HG03354 (cell line): ENCODE measurements at regions not wholly inside any gene's neighbourhood (a gene's known extent, or its start where the extent isn't known, plus 50 kb on each side); places are given as distances from the start of the nearest gene placed in this dataset.

Experiments
- ATAC-seq: cut with Tn5 transposase; IDR thresholded peaks from one replicate; pipeline ENCODE4 v1.9.1; 2021; ENCODE audit warnings: mild to moderate bottlenecking; ENCODE audit not compliant: unreplicated experiment, poor library complexity, severe bottlenecking

DNA sequence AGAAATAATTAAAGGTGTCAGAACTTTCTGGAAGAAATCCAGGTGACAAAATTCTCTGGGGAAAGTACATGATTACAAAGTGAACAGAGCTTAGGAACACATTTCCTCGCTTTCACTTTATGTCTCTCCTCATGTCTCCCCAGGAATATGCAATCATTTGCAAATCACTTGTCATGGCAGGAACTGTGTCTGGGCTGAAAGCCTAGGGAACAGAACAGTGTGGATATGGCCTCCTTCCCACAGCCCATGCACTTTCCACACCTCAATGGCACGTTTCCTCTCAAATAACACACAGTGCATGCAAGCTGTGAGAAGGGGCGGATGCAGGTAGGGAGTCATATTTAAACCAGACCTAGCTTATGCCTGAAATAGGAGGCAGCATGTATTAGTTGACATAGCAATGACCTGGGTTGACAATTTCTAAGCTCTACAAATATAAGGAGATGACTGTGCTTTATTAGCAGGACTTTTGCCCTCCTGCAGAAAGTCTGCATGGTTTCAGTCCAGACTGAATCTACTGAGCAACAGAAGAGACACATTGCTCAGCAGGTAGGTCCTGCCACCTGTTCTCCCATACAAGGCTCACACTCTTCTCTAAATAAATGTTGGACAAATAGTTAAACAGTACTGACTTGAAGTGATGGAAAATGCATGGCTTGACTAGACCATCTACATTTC lies 236.0 kb upstream of the ELAC2 start:
- ATAC-seq = no peak

DNA sequence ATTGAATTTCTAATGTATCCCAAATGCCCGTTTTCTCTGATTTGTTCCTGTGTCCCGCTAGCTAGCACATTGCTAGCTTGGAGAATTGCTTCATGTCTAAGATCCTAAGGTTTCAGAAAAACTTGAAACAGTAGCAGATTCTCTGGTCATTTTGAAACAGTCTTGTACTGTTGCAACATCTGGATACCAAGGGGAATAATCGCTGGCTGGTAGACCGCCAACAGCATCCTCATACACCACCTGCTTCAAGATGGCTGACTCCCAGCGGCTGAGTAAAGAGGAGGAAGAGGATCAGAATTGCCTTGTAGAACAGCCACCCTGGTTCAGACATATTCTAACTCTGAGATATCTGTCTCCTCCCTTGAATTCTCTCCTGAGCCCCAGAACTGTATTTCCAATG lies 226.7 kb upstream of the ELAC2 start:
- ATAC-seq = no peak

DNA sequence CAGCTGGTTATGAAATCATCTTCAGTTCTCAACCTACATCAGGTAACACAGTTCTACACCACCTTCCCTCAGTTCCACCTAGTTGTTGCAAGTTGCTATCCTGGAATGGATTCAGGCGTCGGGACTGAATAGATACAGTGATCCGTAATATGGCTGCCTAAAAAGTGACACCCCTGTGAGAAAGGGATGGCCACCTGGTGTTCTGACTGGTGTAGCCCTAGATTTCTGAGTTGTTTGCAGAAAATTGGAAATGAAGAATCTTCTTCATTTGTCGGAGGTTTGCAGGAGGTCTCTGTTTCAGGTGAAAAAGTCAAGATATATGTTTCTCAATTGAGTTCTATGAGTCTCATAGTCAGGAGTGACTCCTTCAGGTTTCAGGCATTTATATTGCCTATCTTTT lies 225.8 kb upstream of the ELAC2 start:
- no peak for ATAC-seq

DNA sequence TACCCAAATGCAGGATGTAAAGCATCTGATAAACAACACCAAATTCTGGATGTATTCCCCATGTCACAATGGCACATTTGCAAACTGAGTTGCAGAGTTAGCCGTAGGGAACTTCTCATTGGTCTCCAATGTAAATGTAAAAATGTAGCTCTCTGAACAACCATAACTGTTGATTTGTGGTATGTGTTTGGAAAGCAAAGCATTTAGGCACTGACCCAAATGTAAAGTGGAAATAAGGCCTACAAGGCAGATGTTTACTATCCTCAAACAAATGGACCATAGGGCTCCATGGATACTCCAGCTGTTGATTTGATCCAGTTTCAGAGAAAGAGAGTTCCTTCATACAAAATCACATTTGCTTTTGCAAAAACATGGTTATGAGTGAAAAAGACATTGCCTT lies 223.0 kb upstream of the ELAC2 start:
- no peak for ATAC-seq

DNA sequence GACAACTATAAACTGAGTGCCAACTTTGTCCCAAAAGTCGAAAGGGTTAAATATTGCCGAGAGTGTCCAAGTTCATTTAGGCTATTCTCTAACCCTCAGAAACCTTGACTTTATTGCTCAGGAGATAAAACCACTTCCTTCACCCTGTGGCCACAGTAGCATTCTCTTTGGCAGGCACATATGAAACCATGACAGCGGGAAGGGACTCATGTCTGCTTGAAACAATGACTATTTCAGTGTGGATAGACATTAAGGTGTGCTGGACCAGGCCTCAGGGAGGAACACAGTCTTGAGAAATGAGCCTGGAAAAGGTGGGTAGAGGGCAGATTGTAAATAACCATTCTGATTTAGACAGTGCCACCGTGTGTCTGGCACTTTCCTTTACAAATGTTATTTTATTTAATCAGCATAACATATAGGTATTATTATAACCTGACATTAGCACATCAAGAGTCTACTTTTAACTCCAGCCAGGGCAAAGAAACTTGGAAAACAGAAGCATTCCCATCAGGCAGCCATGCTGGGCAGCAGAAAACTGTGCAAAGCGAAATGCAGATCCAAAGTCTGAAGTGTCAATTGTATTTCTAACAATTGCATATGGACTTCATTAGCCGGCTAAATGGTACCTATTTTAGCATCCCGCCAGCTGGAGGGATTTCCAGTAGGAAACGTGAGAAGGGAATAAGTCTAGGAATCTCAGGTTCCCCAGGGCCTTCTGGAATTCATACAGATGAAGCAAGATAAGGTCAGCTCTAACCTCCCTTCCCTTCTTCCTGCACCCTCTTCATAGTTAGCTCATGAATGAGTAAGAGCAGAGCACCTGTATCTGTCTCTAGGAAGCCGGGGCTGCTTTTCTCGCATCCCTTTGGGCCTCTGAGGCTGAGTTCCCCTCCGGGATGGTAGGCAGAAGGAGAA lies 212.8 kb upstream of the ELAC2 start:
- ATAC-seq = no peak

DNA sequence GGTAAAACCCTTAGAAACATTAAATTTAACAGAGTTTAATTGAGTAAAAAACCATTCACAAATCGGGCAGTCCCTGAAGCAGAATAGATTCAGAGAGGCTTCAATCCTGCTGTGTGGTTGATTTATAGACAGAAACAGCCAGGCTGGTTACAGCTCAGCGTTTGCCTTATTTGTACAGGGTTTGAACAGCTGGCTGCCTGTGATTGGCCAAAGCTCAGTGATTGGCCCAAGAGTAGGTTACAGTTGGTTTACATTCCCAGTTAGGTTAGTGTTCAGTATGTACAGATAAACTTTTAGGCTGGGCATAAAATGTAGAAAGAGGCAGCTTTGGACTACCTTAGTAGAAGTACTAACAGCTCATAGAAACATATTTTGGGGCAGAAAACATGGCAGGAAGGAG lies 210.4 kb upstream of the ELAC2 start:
- no peak for ATAC-seq

DNA sequence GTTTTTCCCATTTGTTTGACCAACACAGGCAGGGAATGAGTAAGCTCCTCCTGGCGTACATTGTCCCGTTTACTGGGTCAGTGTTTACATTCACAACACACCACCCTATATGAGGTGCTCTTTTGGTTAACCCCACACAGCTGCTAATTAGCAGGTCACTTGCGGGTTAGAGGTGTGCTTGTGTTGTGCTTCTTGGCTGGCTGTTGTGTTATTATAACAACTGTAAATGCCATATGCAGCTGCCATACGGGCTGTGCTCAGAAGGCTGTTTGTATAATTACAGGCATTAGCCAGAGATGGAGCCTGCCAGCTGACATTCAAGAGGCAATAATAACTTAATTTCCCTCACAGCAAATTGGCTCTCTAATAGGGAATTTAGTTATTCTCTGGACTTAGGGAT lies 205.1 kb upstream of the ELAC2 start:
- no peak for ATAC-seq

DNA sequence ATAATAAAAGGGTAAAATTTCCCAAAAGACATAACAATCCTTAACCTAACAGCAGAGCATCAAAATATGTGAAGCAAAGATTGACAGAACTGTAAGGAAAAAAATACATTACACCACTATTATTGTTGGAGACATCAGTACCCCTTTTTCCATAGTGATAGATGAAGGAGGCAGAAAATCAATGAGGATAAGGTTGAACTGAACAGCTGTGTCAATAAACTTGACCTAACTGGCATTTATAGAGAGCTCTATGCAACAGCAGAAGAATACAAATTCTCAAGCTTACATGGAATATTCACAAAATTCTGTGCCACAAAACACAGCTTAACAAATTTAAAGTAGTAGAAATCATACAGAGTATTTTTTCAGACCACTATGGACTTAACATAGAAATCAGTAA lies 195.0 kb upstream of the ELAC2 start:
- ATAC-seq = no peak

DNA sequence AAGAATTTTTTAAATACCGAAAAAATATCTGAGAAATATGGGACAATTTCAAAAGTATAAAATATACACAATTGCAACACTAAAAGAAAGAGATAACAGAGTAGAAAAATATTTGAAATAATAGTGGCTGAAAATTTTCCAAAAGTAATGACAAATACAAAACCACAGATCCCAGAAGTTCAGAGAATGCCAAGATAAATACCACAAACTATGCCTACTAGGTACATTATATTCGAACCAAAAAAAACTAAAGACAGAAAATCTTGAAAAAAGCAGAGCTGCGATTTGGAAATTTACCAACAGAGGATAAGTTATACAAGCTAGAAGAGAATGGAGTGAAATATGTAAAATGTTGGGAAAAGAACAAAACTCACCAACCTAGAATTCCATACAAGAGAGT lies 191.3 kb upstream of the ELAC2 start:
- no peak for ATAC-seq

DNA sequence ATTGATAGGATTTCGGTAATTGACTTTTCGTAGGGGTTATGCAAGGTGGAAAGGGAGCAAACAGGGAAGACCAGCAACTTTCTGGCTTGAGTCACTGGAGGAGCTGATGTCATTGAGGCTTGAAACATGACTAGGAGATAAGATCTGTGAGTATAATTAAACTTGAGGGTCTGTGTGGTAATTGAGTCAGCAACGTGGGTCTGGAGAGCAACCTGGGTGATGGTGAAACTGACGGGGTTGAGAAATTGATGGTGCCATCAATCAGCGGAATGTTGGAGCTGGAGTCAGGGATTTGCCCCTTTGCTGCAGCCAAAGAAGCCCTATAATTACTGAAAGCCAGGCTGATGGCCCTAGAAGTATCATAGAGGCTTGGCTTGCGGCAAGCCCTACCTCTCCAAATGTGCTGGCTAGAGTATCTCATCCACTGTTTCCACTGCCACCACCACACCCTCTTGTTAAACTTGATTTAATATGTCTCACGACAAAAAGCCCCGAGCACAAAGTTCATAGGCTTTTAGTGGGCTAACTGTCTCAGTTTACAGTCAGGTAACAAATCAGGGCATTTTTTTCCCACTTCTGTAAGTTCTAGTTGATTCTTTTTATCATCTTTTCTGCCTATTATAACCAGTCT lies 186.9 kb upstream of the ELAC2 start:
- no peak for ATAC-seq

DNA sequence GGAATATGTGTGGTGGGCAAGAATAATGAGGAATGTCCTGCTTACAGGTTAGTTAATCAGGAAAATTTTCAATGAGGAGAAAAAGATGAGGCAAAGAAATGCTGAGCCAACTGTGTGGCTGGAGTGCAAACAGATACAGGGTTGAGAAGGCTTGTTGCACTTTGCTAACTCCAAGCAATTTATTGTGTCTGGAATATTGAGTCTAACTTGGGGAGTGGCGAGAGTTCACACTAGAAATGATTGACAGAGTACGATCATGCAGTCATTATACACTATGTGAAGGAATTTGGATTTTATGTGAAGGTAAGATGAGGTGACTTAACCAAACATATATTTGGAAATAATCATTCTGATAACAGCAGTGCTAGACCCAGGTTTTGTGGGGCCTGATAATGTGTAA lies 185.0 kb upstream of the ELAC2 start:
- ATAC-seq = no peak

DNA sequence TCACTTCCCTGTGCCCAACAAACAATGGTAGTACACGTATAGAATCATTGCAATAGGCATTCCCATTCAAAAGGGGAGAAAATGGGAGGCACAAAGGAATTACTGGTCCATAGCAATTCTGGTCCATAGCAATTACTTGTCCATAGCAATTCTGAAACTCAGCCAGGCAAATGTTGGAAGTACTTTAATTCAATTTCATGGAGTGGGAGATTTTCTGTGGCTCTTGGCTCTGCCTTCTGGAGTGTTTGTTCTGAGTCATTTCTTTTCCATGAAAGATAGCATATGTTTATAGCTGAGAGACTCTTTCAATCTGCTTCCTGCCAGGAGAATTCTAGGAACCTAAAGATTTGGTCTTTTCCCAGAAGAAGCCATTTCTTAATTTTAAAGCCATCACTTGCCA lies 182.8 kb upstream of the ELAC2 start:
- no peak for ATAC-seq

DNA sequence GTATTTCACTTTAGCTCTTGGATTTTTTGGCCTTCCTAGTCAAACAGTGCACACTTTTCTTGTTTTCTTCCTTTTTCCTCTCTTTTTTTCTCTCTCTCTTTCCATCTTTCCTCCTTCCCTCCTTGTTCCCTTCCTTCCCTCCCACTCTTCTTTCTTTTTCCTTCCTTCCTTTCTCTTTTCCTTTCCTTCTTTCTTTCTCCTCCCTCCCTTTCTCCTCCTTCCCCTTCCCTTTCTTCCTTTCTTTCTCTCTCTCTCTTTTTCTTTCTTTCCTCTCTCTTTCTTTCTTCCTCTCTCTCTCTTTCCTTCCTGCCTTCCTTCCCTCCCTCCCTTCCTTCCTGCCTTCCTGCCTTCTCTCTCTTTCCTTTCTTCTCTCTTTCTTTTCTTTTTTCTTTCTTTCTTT lies 181.6 kb upstream of the ELAC2 start:
- ATAC-seq = no peak

DNA sequence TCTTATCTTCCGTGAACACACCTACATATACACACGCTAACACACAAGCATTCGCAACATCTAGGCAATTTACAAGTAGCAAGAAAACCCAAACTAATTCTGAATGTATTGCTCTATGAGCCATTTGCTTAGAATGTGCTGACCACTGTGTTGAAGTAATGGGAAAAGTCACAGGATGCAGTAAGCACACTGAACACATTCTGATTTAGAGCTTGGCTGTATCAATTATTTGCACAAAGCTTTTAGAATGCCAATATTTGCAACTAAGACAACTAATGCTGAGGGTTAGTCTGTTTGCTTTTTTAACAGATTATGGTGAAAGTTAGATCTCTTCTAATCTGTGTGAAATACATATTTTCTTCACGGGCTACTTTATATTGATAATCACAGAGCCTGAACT lies 179.8 kb upstream of the ELAC2 start:
- ATAC-seq = no peak

DNA sequence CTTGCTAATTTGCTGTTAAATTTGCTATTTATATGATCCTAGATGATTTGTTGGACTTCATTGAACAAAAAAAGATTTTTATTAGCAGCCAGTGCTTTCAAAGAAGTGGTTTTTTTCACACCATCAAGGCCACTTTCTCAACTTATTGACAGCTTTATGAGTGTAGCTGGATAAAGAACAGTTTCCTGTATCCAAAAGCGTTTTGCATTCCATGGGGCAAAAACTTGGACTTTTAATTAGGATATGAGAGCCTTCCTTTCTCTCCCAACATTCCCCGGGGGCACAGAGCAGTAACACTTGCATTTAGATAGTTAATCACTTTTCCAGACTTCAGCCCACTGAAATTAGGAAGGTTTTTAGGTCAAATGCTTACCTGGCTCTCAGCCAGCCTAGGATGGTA lies 177.1 kb upstream of the ELAC2 start:
- no peak for ATAC-seq

DNA sequence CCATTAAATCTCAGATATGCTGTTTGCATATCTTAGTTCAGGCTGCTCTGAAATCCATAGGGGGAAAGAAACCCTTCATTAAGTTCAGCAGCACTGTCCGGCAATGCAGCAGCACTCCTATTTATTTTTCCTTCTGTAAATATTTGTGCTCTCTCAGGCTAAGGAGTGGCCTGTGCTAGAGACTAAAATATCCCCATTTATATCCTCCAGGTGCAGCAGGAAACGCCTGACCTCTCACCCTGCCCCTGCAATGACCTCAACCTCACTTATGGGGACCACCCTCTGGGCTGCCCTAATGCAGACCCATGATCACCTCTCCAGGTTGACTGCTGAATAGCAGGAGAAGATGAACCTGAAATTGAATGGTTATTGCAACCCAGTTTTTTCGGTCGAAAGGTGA lies 165.0 kb upstream of the ELAC2 start:
- ATAC-seq = no peak

DNA sequence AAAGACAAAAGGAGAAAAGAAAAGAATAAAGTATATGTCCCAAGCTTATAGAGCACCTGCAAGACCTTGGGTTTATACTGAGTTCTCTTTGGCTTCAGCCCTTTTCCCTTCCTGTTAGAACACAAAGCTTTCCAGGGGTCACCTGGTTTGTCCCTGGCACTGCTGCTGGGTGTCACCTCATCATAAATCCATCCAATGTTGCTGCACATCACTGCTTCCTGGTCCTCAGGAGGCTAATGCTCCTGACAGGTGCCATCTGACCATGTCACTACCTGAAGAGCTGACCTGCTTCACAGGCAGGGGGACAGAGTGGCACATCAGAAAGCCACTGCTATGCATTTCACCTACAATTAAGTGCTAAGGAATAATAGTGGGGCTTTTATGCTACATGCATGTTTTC lies 164.6 kb upstream of the ELAC2 start:
- ATAC-seq = no peak

DNA sequence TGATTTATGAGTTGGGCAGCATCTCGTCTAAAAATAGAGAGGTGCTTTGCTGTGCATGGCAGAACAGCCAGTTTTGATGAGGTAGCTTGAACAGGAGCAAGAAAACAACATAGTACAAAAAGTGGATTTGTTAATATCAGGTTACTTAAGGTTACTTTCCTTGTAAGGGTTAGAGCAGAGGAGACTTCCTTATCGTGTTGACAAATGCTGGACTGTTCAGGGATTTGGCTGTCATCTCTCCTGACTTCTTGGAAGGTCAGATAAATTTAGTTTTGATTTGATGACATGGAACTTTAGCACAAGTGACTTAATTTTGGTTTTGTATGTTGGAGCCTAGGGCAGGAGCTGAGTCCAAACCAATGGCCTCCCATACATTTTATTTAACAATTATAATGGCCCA lies 163.9 kb upstream of the ELAC2 start:
- ATAC-seq = no peak

DNA sequence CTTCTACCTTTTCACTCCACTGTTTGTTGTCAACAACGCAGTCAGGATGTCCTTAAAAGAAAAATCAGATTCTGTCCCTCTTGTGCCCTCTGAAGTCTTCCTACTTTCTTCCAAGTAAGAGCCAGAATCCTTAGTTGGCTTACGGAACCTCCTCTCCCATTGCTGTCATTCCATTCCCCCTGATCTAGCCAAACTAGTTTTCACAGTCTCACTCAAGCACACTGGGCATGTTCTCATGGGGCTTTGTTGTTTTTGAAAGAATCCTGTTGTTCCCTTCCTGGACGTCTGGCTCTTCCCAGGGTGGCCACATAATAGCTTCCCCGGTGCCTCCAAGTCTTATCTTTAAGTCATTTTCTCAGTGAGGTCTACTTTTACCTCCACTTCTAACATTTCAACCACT lies 158.6 kb upstream of the ELAC2 start:
- no peak for ATAC-seq

DNA sequence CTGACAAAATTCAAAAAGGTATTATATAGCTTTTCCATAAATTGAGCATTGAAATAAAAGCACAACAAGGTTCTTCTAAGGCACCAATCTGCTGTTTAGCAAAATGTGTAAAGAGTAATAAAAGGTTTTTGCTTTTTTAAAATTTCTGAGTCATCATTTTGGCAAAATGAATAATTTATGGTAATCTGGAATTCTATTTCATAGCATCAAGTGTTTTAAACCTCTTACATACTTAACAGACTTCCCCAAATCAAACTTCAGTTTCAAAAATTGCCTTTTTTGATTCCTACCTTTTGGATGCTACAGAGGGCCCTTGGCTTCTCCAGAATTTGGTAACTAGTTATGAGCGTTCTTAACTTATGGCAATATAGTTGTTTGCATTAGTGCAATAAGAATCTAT lies 154.0 kb upstream of the ELAC2 start:
- ATAC-seq = no peak

DNA sequence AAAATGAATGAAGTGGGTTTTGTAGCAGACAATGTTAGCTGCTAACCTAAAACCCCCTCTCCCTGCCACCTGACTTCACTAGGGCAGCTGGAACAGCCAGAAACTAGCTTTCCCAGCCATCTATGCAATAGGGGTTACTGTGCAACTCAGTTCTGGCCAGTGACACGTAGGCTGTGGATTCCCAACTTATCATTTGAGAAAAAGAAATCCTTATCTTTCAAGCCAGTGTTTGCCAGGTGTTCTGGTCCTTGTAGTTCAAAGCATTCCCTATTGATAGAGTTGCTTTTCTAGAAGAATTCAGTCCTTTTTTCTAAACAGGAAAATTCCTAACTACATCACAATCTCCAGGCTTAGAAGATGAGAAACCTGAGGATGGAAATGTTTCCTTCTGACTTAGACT lies 144.5 kb upstream of the ELAC2 start:
- ATAC-seq = no peak
